GM03348 (cell line): ENCODE measurements at regions not wholly inside any gene's neighbourhood (a gene's known extent, or its start where the extent isn't known, plus 50 kb on each side); places are given as distances from the start of the nearest gene placed in this dataset.
"Not testable (repeated sequence)": the region's sequence is repeated elsewhere in the genome, so short reads cannot be mapped to it uniquely, and the experiment has no call there.

Experiments
- DNase-seq: peaks from one replicate; pipeline ENCODE4 v3.0.0; 2012; ENCODE audit warnings: low spot score

- peak; percentile 24 for DNase-seq
Measured at GRCh38 chrY:7310482-7311269, 399.1 kb upstream of the AMELY start.

- no peak for DNase-seq
Measured at GRCh38 chrY:7308816-7309215, 397.3 kb upstream of the AMELY start.

- DNase-seq: no peak
Measured at GRCh38 chrY:7302306-7302705, 390.8 kb upstream of the AMELY start.

- DNase-seq: no peak
Measured at GRCh38 chrY:7299960-7300359, 388.4 kb upstream of the AMELY start.

GRCh38 chrY:7292113-7292512 is 380.6 kb upstream of the AMELY start:
- DNase-seq: no peak

GRCh38 chrY:7289889-7290833 is 378.6 kb upstream of the AMELY start:
- no peak for DNase-seq

- DNase-seq: no peak
Measured at GRCh38 chrY:7288611-7289010, 377.1 kb upstream of the AMELY start.

- not testable (repeated sequence) for DNase-seq
Measured at GRCh38 chrY:7287963-7288362, 376.4 kb upstream of the AMELY start.

GRCh38 chrY:7285388-7285787 is 373.8 kb upstream of the AMELY start:
- no peak for DNase-seq

GRCh38 chrY:7283001-7283400 is 371.4 kb upstream of the AMELY start:
- DNase-seq: no peak

- not testable (repeated sequence) for DNase-seq
Measured at GRCh38 chrY:7280151-7280740, 368.7 kb upstream of the AMELY start.

- DNase-seq: peak; percentile 20
Measured at GRCh38 chrY:7275751-7276150, 364.2 kb upstream of the AMELY start.

- peak; percentile 18 for DNase-seq
Measured at GRCh38 chrY:7275014-7275413, 363.5 kb upstream of the AMELY start.

GRCh38 chrY:7274369-7274913 is 362.9 kb upstream of the AMELY start:
- no peak for DNase-seq

GRCh38 chrY:7273587-7274203 is 362.1 kb upstream of the AMELY start:
- DNase-seq: peak; percentile 86

GRCh38 chrY:7272556-7273195 is 361.1 kb upstream of the AMELY start:
- peak; percentile 48 for DNase-seq

GRCh38 chrY:7263773-7264172 is 352.2 kb upstream of the AMELY start:
- no peak for DNase-seq

- DNase-seq: no peak
Measured at GRCh38 chrY:7262531-7262930, 351.0 kb upstream of the AMELY start.

GRCh38 chrY:7261254-7261653 is 349.7 kb upstream of the AMELY start:
- no peak for DNase-seq

GRCh38 chrY:7240101-7240500 is 328.5 kb upstream of the AMELY start:
- no peak for DNase-seq

GRCh38 chrY:7211971-7212370 is 300.4 kb upstream of the AMELY start:
- no peak for DNase-seq
